H1 (cell line): ENCODE measurements at regions not wholly inside any gene's neighbourhood (a gene's known extent, or its start where the extent isn't known, plus 50 kb on each side); places are given as distances from the start of the nearest gene placed in this dataset.

Source experiments
- CHD2 ChIP-seq: IDR thresholded peaks from 2 replicates; pipeline ENCODE4 v1.6.1; 2012; ENCODE audit warnings: low read length, improper control_type of control experiment
- EZH2 ChIP-seq: fragments of 200-600 bp; sonication (generic); IDR thresholded peaks from 2 replicates; pipeline ENCODE4 v1.7.1; 2012; ENCODE audit warnings: low read depth, mild to moderate bottlenecking, moderate library complexity, low read length, inconsistent platforms; ENCODE audit not compliant: severe bottlenecking
- JUND ChIP-seq: IDR thresholded peaks from 2 replicates; pipeline ENCODE4 v1.6.1; 2011; ENCODE audit warnings: mild to moderate bottlenecking, improper control_type of control experiment, low read length
- RAD21 ChIP-seq, 2 experiments: IDR thresholded peaks in 1 of 2; conservative IDR thresholded peaks in 1 of 2; 2 replicates each; pipeline ENCODE4 v1.6.1; 2011; ENCODE audit warnings: low read depth in 2 of 2, low read length in 2 of 2, improper control_type of control experiment in 1 of 2, inconsistent platforms in 1 of 2, mild to moderate bottlenecking in 1 of 2, moderate library complexity in 1 of 2
- SIX5 ChIP-seq: IDR thresholded peaks from 2 replicates; pipeline ENCODE4 v1.6.1; 2011; ENCODE audit warnings: mild to moderate bottlenecking, low read depth, low read length
- TAF7 ChIP-seq: optimal IDR thresholded peaks from 2 replicates; pipeline ENCODE3; 2011; ENCODE audit warnings: low read depth, mild to moderate bottlenecking, inconsistent platforms, low read length, moderate library complexity, borderline replicate concordance
- TCF12 ChIP-seq: IDR thresholded peaks from 2 replicates; pipeline ENCODE4 v1.6.1; 2011; ENCODE audit warnings: low read depth, mild to moderate bottlenecking, low read length
- TF ChIP-seq, protein P1 (sequence below): fragments of 300-600 bp; sonication (generic); IDR thresholded peaks from 2 replicates; pipeline ENCODE4 v1.7.1; 2012; ENCODE audit warnings: low read length, moderate library complexity, mild to moderate bottlenecking, inconsistent platforms; ENCODE audit not compliant: insufficient replicate concordance
- TF ChIP-seq, protein P2 (sequence below), 3 experiments: IDR thresholded peaks; 1 replicate in 2 of 3; 2 replicates in 1 of 3; pipeline versions ENCODE4 v1.5.1 to v1.6.1; 2011; ENCODE audit warnings: low read length in 3 of 3, mild to moderate bottlenecking in 3 of 3, inconsistent platforms in 2 of 3, low read depth in 1 of 3, moderate library complexity in 1 of 3; ENCODE audit not compliant: insufficient read depth in 1 of 3; ENCODE audit errors: control extremely low read depth in 1 of 3

DNA sequence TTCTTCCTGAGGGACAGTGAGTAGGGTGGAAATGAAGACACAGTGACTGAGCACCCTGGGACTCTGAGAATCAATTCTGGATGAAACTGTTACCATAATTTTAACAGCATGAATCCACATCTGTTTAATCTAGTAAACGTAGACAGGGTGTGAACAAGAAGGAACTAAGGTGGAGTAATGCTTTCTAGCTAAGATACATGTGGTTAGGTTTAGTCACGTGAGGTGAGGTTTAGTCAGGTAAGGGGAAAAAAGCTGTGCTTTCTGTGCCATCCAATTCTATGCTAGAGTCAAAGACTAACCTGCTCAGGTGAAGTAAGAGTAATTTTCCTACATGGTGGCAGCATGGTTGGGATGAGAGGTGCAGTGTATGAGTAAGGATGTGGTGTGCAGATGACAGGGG lies 54.0 kb upstream of the C4orf54 start (continued):
- TF ChIP-seq, protein P1, sequence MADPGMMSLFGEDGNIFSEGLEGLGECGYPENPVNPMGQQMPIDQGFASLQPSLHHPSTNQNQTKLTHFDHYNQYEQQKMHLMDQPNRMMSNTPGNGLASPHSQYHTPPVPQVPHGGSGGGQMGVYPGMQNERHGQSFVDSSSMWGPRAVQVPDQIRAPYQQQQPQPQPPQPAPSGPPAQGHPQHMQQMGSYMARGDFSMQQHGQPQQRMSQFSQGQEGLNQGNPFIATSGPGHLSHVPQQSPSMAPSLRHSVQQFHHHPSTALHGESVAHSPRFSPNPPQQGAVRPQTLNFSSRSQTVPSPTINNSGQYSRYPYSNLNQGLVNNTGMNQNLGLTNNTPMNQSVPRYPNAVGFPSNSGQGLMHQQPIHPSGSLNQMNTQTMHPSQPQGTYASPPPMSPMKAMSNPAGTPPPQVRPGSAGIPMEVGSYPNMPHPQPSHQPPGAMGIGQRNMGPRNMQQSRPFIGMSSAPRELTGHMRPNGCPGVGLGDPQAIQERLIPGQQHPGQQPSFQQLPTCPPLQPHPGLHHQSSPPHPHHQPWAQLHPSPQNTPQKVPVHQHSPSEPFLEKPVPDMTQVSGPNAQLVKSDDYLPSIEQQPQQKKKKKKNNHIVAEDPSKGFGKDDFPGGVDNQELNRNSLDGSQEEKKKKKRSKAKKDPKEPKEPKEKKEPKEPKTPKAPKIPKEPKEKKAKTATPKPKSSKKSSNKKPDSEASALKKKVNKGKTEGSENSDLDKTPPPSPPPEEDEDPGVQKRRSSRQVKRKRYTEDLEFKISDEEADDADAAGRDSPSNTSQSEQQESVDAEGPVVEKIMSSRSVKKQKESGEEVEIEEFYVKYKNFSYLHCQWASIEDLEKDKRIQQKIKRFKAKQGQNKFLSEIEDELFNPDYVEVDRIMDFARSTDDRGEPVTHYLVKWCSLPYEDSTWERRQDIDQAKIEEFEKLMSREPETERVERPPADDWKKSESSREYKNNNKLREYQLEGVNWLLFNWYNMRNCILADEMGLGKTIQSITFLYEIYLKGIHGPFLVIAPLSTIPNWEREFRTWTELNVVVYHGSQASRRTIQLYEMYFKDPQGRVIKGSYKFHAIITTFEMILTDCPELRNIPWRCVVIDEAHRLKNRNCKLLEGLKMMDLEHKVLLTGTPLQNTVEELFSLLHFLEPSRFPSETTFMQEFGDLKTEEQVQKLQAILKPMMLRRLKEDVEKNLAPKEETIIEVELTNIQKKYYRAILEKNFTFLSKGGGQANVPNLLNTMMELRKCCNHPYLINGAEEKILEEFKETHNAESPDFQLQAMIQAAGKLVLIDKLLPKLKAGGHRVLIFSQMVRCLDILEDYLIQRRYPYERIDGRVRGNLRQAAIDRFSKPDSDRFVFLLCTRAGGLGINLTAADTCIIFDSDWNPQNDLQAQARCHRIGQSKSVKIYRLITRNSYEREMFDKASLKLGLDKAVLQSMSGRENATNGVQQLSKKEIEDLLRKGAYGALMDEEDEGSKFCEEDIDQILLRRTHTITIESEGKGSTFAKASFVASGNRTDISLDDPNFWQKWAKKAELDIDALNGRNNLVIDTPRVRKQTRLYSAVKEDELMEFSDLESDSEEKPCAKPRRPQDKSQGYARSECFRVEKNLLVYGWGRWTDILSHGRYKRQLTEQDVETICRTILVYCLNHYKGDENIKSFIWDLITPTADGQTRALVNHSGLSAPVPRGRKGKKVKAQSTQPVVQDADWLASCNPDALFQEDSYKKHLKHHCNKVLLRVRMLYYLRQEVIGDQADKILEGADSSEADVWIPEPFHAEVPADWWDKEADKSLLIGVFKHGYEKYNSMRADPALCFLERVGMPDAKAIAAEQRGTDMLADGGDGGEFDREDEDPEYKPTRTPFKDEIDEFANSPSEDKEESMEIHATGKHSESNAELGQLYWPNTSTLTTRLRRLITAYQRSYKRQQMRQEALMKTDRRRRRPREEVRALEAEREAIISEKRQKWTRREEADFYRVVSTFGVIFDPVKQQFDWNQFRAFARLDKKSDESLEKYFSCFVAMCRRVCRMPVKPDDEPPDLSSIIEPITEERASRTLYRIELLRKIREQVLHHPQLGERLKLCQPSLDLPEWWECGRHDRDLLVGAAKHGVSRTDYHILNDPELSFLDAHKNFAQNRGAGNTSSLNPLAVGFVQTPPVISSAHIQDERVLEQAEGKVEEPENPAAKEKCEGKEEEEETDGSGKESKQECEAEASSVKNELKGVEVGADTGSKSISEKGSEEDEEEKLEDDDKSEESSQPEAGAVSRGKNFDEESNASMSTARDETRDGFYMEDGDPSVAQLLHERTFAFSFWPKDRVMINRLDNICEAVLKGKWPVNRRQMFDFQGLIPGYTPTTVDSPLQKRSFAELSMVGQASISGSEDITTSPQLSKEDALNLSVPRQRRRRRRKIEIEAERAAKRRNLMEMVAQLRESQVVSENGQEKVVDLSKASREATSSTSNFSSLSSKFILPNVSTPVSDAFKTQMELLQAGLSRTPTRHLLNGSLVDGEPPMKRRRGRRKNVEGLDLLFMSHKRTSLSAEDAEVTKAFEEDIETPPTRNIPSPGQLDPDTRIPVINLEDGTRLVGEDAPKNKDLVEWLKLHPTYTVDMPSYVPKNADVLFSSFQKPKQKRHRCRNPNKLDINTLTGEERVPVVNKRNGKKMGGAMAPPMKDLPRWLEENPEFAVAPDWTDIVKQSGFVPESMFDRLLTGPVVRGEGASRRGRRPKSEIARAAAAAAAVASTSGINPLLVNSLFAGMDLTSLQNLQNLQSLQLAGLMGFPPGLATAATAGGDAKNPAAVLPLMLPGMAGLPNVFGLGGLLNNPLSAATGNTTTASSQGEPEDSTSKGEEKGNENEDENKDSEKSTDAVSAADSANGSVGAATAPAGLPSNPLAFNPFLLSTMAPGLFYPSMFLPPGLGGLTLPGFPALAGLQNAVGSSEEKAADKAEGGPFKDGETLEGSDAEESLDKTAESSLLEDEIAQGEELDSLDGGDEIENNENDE: no peak
- TF ChIP-seq RAD21 (IDR thresholded peaks at IDR 0.05 in 1 of 2, conservative IDR thresholded peaks at IDR 0.05 in 1 of 2; ENCODE audit: low read depth in 2 of 2, low read length in 2 of 2) (no peak), EZH2 (no peak), SIX5 (no peak), JUND (no peak), TAF7 (no peak), CHD2 (no peak), TCF12 (no peak)
- TF ChIP-seq, protein P2, sequence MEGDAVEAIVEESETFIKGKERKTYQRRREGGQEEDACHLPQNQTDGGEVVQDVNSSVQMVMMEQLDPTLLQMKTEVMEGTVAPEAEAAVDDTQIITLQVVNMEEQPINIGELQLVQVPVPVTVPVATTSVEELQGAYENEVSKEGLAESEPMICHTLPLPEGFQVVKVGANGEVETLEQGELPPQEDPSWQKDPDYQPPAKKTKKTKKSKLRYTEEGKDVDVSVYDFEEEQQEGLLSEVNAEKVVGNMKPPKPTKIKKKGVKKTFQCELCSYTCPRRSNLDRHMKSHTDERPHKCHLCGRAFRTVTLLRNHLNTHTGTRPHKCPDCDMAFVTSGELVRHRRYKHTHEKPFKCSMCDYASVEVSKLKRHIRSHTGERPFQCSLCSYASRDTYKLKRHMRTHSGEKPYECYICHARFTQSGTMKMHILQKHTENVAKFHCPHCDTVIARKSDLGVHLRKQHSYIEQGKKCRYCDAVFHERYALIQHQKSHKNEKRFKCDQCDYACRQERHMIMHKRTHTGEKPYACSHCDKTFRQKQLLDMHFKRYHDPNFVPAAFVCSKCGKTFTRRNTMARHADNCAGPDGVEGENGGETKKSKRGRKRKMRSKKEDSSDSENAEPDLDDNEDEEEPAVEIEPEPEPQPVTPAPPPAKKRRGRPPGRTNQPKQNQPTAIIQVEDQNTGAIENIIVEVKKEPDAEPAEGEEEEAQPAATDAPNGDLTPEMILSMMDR (IDR thresholded peaks at IDR 0.05; ENCODE audit: control extremely low read depth in 1 of 3, insufficient read depth in 1 of 3, low read depth in 1 of 3, low read length in 3 of 3): no peak
